ENCODE measurements at regions not wholly inside any gene's neighbourhood (a gene's known extent, or its start where the extent isn't known, plus 50 kb on each side); places are given as distances from the start of the nearest gene placed in this dataset.

GRCh38 chr13:111506125-111506524, 185.7 kb downstream of the TEX29 start:
- Histone ChIP-seq H3K79me2 (ENCODE audit: control insufficient read depth, insufficient read depth, low read length) (no peaks in the 10 kb centered on the region), H3K4me3 (replicated peaks in 1 of 4; ENCODE audit: control extremely low read depth in 1 of 4, insufficient read depth in 1 of 4, low read depth in 3 of 4, low read length in 4 of 4) (no peak overlapping the region), H3K4me1 (ENCODE audit: control insufficient read depth, extremely low read depth, insufficient read depth, low read length) (no peaks in the 10 kb centered on the region), H3K9me3 (ENCODE audit: control insufficient read depth, insufficient read depth, low read depth, low read length) (no peaks in the 10 kb centered on the region), H3K27ac (ENCODE audit: insufficient read depth, low read length) (no peak overlapping the region), H3K9ac (ENCODE audit: insufficient read depth, low read length) (no peak overlapping the region), H3K4me2 (ENCODE audit: extremely low read depth, insufficient read depth, low read length) (no peak overlapping the region), H3K27me3 (ENCODE audit: control insufficient read depth, insufficient read depth, low read length) (no peaks in the 10 kb centered on the region), H2AFZ (ENCODE audit: low read length) (no peak overlapping the region), H3K36me3 (ENCODE audit: control insufficient read depth, insufficient read depth, low read length) (no peaks in the 10 kb centered on the region), H4K20me1 (ENCODE audit: control insufficient read depth, extremely low read depth, insufficient read depth, low read length) (no peaks in the 10 kb centered on the region)
- no peak for DNase-seq (ENCODE audit: low read depth in 2 of 2)
- TF ChIP-seq CTCF (conservative IDR thresholded peaks at IDR 0.05 in 1 of 2, IDR thresholded peaks at IDR 0.05 in 1 of 2; ENCODE audit: low read depth in 1 of 2, low read length in 2 of 2) (no peak), EZH2 (IDR thresholded peaks at IDR 0.05; ENCODE audit: low read length, missing control alignments) (no peak)

GRCh38 chr13:111506621-111507020, 186.2 kb downstream of the TEX29 start:
- TF ChIP-seq CTCF (conservative IDR thresholded peaks at IDR 0.05 in 1 of 2, IDR thresholded peaks at IDR 0.05 in 1 of 2; ENCODE audit: low read depth in 1 of 2, low read length in 2 of 2) (no peak), EZH2 (IDR thresholded peaks at IDR 0.05; ENCODE audit: low read length, missing control alignments) (no peak)
- H3K27ac ChIP-seq (ENCODE audit: insufficient read depth, low read length), result no peak overlapping the region
- H3K4me2 ChIP-seq (ENCODE audit: extremely low read depth, insufficient read depth, low read length), result no peak overlapping the region
- H3K79me2 ChIP-seq (ENCODE audit: control insufficient read depth, insufficient read depth, low read length), result no peaks in the 10 kb centered on the region
- H3K36me3 ChIP-seq (ENCODE audit: control insufficient read depth, insufficient read depth, low read length), result no peaks in the 10 kb centered on the region
- H4K20me1 ChIP-seq (ENCODE audit: control insufficient read depth, extremely low read depth, insufficient read depth, low read length), result no peaks in the 10 kb centered on the region
- no peak overlapping the region for H3K4me3 ChIP-seq (replicated peaks in 1 of 4; ENCODE audit: control extremely low read depth in 1 of 4, insufficient read depth in 1 of 4, low read depth in 3 of 4, low read length in 4 of 4)
- H3K9me3 ChIP-seq (ENCODE audit: control insufficient read depth, insufficient read depth, low read depth, low read length), result no peaks in the 10 kb centered on the region
- no peak overlapping the region for H2AFZ ChIP-seq (ENCODE audit: low read length)
- H3K9ac ChIP-seq (ENCODE audit: insufficient read depth, low read length), result no peak overlapping the region
- no peaks in the 10 kb centered on the region for H3K4me1 ChIP-seq (ENCODE audit: control insufficient read depth, extremely low read depth, insufficient read depth, low read length)
- H3K27me3 ChIP-seq (ENCODE audit: control insufficient read depth, insufficient read depth, low read length), result no peaks in the 10 kb centered on the region
- no peak for DNase-seq (ENCODE audit: low read depth in 2 of 2)

GRCh38 chr13:111508164-111508870, 187.9 kb downstream of the TEX29 start:
- no peak overlapping the region for H3K9ac ChIP-seq (ENCODE audit: insufficient read depth, low read length)
- no peak overlapping the region for H3K4me2 ChIP-seq (ENCODE audit: extremely low read depth, insufficient read depth, low read length)
- H3K9me3 ChIP-seq (ENCODE audit: control insufficient read depth, insufficient read depth, low read depth, low read length), result no peaks in the 10 kb centered on the region
- no peak for TF ChIP-seq EZH2 (IDR thresholded peaks at IDR 0.05; ENCODE audit: low read length, missing control alignments)
- no peak for TF ChIP-seq CTCF (conservative IDR thresholded peaks at IDR 0.05 in 1 of 2, IDR thresholded peaks at IDR 0.05 in 1 of 2; ENCODE audit: low read depth in 1 of 2, low read length in 2 of 2)
- H3K79me2 ChIP-seq (ENCODE audit: control insufficient read depth, insufficient read depth, low read length), result no peaks in the 10 kb centered on the region
- H3K36me3 ChIP-seq (ENCODE audit: control insufficient read depth, insufficient read depth, low read length), result no peaks in the 10 kb centered on the region
- H2AFZ ChIP-seq (ENCODE audit: low read length), result no peak overlapping the region
- H3K27me3 ChIP-seq (ENCODE audit: control insufficient read depth, insufficient read depth, low read length), result no peaks in the 10 kb centered on the region
- DNase-seq (ENCODE audit: low read depth in 2 of 2), result no peak
- H3K4me1 ChIP-seq (ENCODE audit: control insufficient read depth, extremely low read depth, insufficient read depth, low read length), result no peaks in the 10 kb centered on the region
- no peak overlapping the region for H3K27ac ChIP-seq (ENCODE audit: insufficient read depth, low read length)
- no peaks in the 10 kb centered on the region for H4K20me1 ChIP-seq (ENCODE audit: control insufficient read depth, extremely low read depth, insufficient read depth, low read length)
- no peak overlapping the region for H3K4me3 ChIP-seq (replicated peaks in 1 of 4; ENCODE audit: control extremely low read depth in 1 of 4, insufficient read depth in 1 of 4, low read depth in 3 of 4, low read length in 4 of 4)
